Stimulated activated CD4-positive, alpha-beta T cell treated with anti-CD3 and anti-CD28 coated beads, Interleukin-2, amount 100 ng/mL, for 24 hours (primary cell): ENCODE measurements at regions not wholly inside any gene's neighbourhood (a gene's known extent, or its start where the extent isn't known, plus 50 kb on each side); places are given as distances from the start of the nearest gene placed in this dataset.

Experiments
- DNase-seq, 2 donors: peaks; one replicate each; pipeline ENCODE4 v3.0.0-alpha.2; 2020

- DNase-seq: no peak
Observed at GRCh38 chr2:163456953-163457743, 278.7 kb downstream of the FIGN start.

GRCh38 chr2:163455815-163456214 is 280.0 kb downstream of the FIGN start:
- DNase-seq: no peak

- DNase-seq: no peak
Observed at GRCh38 chr2:163453920-163454319, 281.9 kb downstream of the FIGN start.

GRCh38 chr2:163441603-163442002 is 294.2 kb downstream of the FIGN start:
- no peak for DNase-seq

- DNase-seq: no peak
Observed at GRCh38 chr2:163436963-163437362, 298.8 kb downstream of the FIGN start.

GRCh38 chr2:163428187-163428586 is 307.6 kb downstream of the FIGN start:
- DNase-seq: no peak

GRCh38 chr2:163420604-163421003 is 315.2 kb downstream of the FIGN start:
- no peak for DNase-seq

- DNase-seq: no peak
Observed at GRCh38 chr2:163419000-163419830, 316.6 kb downstream of the FIGN start.

GRCh38 chr2:163417596-163418337 is 318.0 kb downstream of the FIGN start:
- DNase-seq: no peak

- no peak for DNase-seq
Observed at GRCh38 chr2:163414121-163414520, 321.7 kb downstream of the FIGN start.

- DNase-seq: no peak
Observed at GRCh38 chr2:163407296-163407695, 328.5 kb downstream of the FIGN start.

GRCh38 chr2:163405298-163405697 is 330.5 kb downstream of the FIGN start:
- DNase-seq: no peak

- DNase-seq: no peak
Observed at GRCh38 chr2:163401481-163401880, 334.3 kb downstream of the FIGN start.

- no peak for DNase-seq
Observed at GRCh38 chr2:163397451-163397850, 338.4 kb downstream of the FIGN start.

- no peak for DNase-seq
Observed at GRCh38 chr2:163395602-163396001, 340.2 kb downstream of the FIGN start.

GRCh38 chr2:163389838-163390237 is 346.0 kb downstream of the FIGN start:
- no peak for DNase-seq

GRCh38 chr2:163375472-163375871 is 360.3 kb downstream of the FIGN start:
- DNase-seq: no peak

- DNase-seq: no peak
Observed at GRCh38 chr2:163375070-163375469, 360.7 kb downstream of the FIGN start.

- no peak for DNase-seq
Observed at GRCh38 chr2:163374282-163374681, 361.5 kb downstream of the FIGN start.

- no peak for DNase-seq
Observed at GRCh38 chr2:163373496-163373895, 362.3 kb downstream of the FIGN start.

GRCh38 chr2:163370169-163370886 is 365.5 kb downstream of the FIGN start:
- DNase-seq: no peak

- DNase-seq: no peak
Observed at GRCh38 chr2:163369111-163369510, 366.7 kb downstream of the FIGN start.

GRCh38 chr2:163368655-163369054 is 367.2 kb downstream of the FIGN start:
- no peak for DNase-seq
